Renal cortical epithelial cell (primary cell): ENCODE measurements at regions not wholly inside any gene's neighbourhood (a gene's known extent, or its start where the extent isn't known, plus 50 kb on each side); places are given as distances from the start of the nearest gene placed in this dataset.
"Not testable (repeated sequence)": the region's sequence is repeated elsewhere in the genome, so short reads cannot be mapped to it uniquely, and the experiment has no call there.

Experiments used
- DNase-seq: peaks from one replicate; pipeline ENCODE4 v3.0.0-alpha.2; 2011; ENCODE audit warnings: low read depth

- no peak for DNase-seq
Measured at GRCh38 chrX:34404386-34405070, 252.6 kb downstream of the TMEM47 start.

- DNase-seq = no peak
Measured at GRCh38 chrX:34401411-34401810, 255.7 kb downstream of the TMEM47 start.

DNA sequence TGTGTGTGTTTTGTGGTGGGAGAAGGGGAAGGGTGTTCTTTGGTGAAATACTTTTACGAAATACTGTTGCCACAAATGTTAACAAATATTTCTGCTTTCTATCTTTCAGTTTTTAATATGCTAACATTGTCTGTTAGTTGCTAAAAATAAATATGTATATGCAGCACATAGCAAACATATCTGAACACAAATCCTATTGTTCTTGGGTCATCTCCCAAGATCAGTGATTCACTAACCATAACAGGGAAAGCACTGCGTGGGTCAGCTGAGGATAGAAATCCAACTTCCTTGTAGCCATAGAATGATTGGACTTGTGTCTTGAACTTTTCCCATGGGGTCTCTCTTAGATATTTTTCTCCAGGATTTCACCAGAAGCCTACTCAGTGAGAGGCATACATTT is 250.3 kb upstream of the FAM47A start:
- peak; percentile 1 for DNase-seq

- DNase-seq = no peak
Measured at GRCh38 chrX:34381241-34381640, 249.1 kb upstream of the FAM47A start.

- DNase-seq = peak; percentile 0
Measured at GRCh38 chrX:34379891-34380290, 247.8 kb upstream of the FAM47A start.

DNA sequence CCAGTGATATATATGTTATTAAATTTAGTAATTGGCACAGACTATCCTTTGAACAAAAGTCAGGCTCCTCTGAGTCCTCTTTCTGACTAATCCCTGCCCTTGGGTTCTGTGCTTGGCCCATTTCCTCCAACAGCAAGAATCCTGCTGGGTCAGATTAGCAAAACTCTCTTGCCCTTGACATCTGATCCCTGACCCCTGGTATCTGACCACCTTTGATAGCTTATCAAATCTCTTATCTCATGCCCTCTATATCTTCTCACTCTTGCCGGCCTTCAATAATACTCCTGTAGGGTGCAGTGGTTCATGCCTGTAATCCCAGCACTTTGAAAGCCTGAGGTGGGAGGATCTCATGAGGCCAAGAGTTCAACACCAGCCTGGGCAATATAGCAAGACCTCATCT is 245.5 kb upstream of the FAM47A start:
- DNase-seq = no peak

GRCh38 chrX:34371754-34372153 is 239.6 kb upstream of the FAM47A start:
- no peak for DNase-seq

DNA sequence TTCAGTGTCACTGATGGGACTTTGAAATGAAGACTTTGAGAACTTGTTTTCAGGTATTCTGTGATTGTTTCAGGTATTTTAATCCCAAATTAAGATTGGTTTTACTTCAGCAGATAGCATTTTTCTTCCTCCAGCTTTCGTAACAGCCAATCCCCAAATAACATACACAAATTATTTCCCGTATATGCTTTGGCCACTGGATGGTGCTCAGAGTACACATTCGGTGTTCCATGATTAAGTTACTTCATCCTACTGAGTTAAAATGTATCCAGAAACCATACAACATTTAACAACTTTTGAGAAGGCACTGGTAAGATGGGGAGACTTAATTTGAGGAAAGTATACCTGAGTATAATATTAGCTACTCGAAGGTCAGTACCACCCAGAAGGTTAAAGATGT is 233.4 kb upstream of the FAM47A start:
- DNase-seq = peak; percentile 28

DNA sequence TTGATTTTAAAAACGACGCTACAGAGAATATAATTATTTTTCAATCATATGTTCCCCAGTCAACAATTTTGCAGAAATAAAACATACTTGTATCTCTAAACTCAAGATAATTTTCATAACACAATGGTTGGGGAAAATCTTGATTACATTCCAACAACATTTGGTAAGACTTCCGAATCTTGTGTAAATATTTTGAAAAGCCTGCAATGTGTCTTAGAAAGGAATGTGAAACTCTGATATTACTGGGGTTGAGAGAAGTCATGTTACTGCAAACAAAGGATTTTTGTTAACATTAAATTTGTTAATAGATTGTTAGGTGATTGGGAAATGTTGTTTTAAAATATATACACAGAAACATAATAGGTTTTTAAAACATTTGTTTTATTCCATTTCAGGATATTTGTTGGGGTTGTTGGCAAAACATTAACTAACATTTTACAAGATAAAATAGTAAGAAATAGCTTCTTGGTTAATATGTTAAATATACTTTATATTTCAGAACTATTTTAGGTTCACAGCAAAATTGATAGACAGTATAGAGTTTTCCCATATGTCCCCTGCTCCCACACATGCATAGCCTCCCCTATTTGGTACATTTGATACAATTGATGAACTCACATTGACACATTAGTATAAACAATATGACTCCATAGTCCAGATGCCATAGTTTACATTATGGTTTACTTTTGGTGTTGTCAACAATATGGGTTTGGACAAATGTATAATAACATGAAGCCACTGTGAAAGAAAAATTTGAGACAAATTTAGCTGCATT is 218.6 kb upstream of the FAM47A start:
- DNase-seq = no peak

DNA sequence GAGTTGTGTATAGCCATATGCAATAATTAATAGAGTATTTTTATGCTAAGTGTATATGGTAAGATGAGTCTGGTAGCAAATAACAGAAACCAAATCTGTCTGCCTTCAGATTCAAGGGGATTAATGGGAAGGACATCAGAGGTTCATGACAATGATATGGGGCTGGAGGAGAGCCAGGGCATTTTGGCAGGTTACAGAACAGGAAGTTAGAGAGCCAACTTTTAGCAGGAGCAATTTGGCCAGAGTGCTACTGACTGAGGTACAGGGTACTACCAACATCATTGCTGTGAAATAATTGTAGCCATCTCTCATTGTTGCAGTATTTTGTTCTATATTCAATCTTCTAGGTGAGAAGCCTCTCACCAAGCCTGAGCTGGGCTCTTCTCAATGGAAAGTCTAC is 210.9 kb upstream of the FAM47A start:
- no peak for DNase-seq

DNA sequence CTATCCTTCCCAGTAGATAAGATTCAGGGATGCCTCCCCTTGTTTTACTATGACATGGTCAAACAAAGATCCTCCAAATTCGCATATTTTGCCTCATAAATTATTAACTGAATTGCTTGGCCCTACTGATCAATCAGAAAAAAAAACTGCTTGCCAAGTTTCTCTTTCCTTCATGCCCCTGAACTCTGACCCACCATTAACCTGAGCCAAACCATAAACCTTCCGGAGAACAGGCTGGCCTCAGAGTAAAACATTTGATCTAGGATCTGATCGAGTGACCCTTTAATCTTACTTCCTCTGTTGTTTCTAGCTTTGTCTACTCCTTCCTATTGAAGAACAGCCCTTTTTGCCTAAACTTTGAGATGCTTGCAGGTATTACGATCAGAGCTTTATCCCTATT is 209.7 kb upstream of the FAM47A start:
- DNase-seq = no peak

DNA sequence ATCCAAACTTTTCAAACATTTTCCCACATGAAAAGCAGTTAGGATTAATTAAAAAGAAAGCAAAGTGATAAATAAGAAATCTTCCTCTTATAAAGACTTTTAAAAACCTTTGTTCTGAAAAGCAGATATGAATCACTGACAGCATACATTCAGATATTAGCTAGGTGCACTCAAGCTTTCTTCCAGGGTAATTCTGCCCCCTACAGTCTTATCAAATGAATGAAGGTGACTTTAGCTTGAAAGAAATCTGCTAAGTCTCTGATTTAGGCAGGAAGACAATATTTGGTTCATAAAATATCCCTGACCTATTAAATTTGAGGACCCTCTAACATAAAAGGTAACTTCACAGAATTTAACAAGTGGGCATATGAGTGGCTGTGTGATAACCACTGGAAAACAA is 209.1 kb upstream of the FAM47A start:
- DNase-seq = no peak

DNA sequence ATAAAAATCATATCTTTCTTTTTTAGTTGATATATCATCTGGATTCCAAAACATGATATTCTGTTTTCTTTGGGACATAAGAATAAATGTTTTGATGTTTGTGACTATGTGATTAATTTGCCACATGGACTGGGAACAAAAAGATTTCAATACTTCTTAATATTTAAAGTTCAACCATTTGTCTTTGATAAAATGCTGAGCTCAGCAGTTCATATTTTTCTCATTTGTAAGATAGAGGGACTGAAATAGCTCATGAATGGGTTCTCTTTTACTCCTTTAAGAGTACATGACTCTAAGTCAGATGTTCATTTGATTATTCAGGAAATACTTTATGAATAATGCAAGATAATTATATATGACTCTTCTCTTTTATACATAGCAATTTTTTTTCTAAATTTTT is 205.9 kb upstream of the FAM47A start:
- no peak for DNase-seq

DNA sequence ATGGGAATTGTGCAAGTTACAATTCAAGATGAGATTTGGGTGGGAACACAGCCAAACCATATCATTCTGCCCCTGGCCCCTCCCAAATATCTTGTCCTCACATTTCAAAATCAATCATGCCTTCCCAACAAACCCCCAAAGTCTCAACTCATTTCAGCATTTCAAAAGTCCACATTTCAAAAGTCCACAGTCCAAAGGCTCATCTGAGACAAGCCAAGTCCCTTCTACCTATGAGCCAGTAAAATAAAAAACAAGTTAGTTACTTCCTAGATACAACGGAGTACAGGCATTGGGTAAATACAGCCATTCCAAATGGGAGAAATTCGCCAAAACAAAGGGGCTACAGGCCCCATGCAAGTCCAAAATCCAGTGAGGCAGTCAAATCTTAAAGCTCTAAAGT is 203.3 kb upstream of the FAM47A start:
- DNase-seq = not testable (repeated sequence)

DNA sequence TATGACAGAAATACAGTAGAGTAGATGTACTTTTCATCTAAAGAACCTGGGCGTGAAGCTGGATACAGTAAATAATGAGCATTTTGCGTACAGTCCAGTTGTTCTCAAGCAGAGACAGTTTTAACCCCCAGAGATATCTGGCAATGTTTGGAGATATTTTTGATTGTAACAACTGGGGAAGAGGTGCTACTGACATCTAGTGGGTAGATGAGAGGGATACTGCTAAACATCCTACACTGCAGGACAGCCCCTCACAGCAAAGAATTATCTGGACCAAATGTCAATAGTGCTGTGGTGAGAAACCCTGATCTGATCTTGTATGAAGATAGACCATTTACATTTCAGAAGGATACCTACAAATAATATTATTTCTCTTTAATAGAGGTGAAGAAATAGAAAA is 200.2 kb upstream of the FAM47A start:
- DNase-seq = no peak

DNA sequence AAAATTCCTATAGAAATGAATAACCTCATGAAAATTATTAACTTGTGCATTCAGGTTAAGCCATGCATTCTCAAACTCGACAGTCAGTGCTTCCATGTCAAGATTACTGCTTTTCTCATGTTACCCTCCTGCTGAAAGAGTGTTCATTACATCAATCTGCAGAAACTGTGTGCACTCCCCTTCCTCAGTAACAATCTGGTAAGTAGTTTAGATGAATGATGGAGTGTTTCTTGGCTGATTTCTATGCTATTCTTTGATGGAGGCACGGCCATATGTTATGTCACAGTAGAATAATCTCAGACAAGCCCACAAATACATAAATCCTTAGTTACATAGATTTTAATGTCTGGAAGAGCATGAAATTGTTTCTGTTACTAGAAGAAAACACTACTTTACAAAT is 193.3 kb upstream of the FAM47A start:
- DNase-seq = no peak

GRCh38 chrX:34320424-34320823 is 188.3 kb upstream of the FAM47A start:
- DNase-seq = not testable (repeated sequence)

DNA sequence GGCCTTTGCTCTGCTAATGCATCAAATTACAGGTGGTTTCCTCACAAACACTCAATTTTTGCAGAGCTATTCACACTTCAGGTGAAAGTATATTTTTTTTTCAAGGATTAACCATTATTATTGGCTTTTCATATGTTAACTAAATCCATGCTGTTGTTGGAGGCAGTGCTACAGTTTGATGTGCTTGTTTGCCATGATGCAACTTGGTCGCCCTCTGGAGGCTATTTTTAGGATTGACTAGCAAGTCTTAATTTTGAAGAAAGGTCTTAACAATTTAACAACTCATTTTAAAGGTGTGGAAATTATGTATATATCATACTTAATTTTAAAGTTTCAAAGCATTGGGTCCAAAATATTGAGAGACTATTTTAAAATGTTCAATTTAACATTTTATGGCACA is 168.8 kb upstream of the FAM47A start:
- DNase-seq = peak; percentile 55

- no peak for DNase-seq
Measured at GRCh38 chrX:34299451-34299967, 167.4 kb upstream of the FAM47A start.

GRCh38 chrX:34294665-34295064 is 162.6 kb upstream of the FAM47A start:
- no peak for DNase-seq

DNA sequence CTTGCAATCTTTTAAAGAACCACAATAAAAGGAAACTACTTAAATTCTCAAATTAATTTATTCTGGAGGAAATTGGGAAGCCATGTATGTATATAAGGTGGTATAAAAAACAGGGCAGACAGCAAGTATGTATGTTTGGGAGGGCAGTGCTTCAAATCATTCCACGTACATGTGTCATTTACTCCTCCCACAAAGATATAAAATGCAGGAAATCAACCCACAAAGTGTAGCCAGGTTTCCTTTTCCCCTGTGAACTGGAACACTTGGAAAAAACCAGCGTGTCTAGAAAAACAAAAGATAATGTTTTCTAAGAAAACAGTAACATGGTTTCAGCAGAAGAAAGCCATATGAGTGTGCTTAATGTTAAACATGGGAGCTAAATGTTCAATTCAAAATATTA is 156.7 kb upstream of the FAM47A start:
- peak; percentile 34 for DNase-seq

DNA sequence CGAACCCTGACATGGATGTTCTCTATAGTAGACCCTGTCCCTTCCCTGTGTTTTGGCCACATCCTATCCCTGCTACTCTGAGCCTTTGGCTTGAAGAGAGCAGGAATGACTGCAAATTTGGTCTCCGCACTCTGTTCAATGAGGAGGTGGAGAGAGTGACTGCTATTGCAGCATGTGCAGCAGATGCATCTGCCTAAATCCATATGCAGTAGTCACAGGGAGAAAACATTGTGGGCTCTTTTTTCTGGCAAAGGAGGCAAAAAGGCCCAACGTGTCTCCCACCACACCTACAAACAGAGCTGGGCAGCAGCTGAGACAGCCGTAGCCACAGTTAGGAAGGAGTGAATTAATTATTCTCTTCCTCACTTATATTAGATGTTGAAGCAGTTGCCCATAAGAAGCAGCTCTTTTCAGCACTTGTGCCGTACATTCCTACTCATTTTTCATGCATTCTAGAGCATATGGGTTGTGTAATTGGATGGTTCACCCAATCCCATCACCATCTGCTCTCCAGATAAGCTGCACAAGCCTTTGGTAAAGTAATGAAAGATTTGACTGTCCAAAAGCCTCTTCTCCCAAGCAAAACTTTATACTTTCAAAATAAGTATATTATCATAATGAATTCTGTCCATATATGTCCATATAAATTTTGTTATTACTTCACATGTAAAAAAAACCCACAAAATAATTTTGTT is 147.9 kb upstream of the FAM47A start:
- DNase-seq = no peak

GRCh38 chrX:34275699-34276098 is 143.6 kb upstream of the FAM47A start:
- peak; percentile 9 for DNase-seq
